ENCODE measurements at regions not wholly inside any gene's neighbourhood (a gene's known extent, or its start where the extent isn't known, plus 50 kb on each side); places are given as distances from the start of the nearest gene placed in this dataset.

- Histone ChIP-seq H3K4me2 (ENCODE audit: insufficient read depth, low read length) (no peak overlapping the region), H3K4me3 (ENCODE audit: low read depth in 1 of 2, low read length in 2 of 2) (no peak overlapping the region), H3K27me3 (ENCODE audit: insufficient read depth, low read length, poor library complexity) (no peaks in the 10 kb centered on the region), H3K4me1 (ENCODE audit: insufficient read depth, low read length) (no peaks in the 10 kb centered on the region), H3K27ac (ENCODE audit: low read length) (no peak overlapping the region), H3K36me3 (ENCODE audit: insufficient read depth, low read length) (no peaks in the 10 kb centered on the region), H3K9ac (ENCODE audit: low read depth, low read length) (no peak overlapping the region), H2AFZ (ENCODE audit: low read depth, low read length) (no peak overlapping the region), H4K20me1 (ENCODE audit: insufficient read depth, low read length) (no peaks in the 10 kb centered on the region), H3K79me2 (ENCODE audit: insufficient read depth, low read length) (no peaks in the 10 kb centered on the region), H3K9me3 (ENCODE audit: insufficient read depth, low read length, severe bottlenecking) (no peaks in the 10 kb centered on the region)
- DNase-seq = no peak
- TF ChIP-seq EZH2 (IDR thresholded peaks at IDR 0.05; ENCODE audit: borderline replicate concordance, low read depth, low read length, severe bottlenecking) = no peak
- TF ChIP-seq CTCF (IDR thresholded peaks at IDR 0.05; ENCODE audit: borderline replicate concordance, extremely low read depth, low read length, poor library complexity, severe bottlenecking) = no peak
- ATAC-seq (ENCODE audit: insufficient read depth, low read depth) = no peak
Observed at GRCh38 chr4:23016981-23017380, 324.2 kb downstream of the GBA3 start.

GRCh38 chr4:23015821-23016220 lies 323.1 kb downstream of the GBA3 start:
- no peaks in the 10 kb centered on the region for H3K79me2 ChIP-seq (ENCODE audit: insufficient read depth, low read length)
- no peak for ATAC-seq (ENCODE audit: insufficient read depth, low read depth)

GRCh38 chr4:23009093-23009492 lies 316.4 kb downstream of the GBA3 start:
- Histone ChIP-seq H3K36me3 (ENCODE audit: insufficient read depth, low read length) (no peaks in the 10 kb centered on the region), H3K27me3 (ENCODE audit: insufficient read depth, low read length, poor library complexity) (no peaks in the 10 kb centered on the region), H3K79me2 (ENCODE audit: insufficient read depth, low read length) (no peaks in the 10 kb centered on the region), H3K4me3 (ENCODE audit: low read depth in 1 of 2, low read length in 2 of 2) (no peak overlapping the region), H3K4me1 (ENCODE audit: insufficient read depth, low read length) (no peaks in the 10 kb centered on the region), H3K4me2 (ENCODE audit: insufficient read depth, low read length) (no peak overlapping the region), H4K20me1 (ENCODE audit: insufficient read depth, low read length) (no peaks in the 10 kb centered on the region), H2AFZ (ENCODE audit: low read depth, low read length) (no peak overlapping the region), H3K9me3 (ENCODE audit: insufficient read depth, low read length, severe bottlenecking) (no peaks in the 10 kb centered on the region), H3K9ac (ENCODE audit: low read depth, low read length) (no peak overlapping the region), H3K27ac (ENCODE audit: low read length) (no peak overlapping the region)
- ATAC-seq (ENCODE audit: insufficient read depth, low read depth) = no peak
- no peak for DNase-seq
- TF ChIP-seq EZH2 (IDR thresholded peaks at IDR 0.05; ENCODE audit: borderline replicate concordance, low read depth, low read length, severe bottlenecking) = no peak
- TF ChIP-seq CTCF (IDR thresholded peaks at IDR 0.05; ENCODE audit: borderline replicate concordance, extremely low read depth, low read length, poor library complexity, severe bottlenecking) = no peak

More at GRCh38 chr4:23015821-23016220, 323.1 kb downstream of the GBA3 start:
- H3K4me2 ChIP-seq (ENCODE audit: insufficient read depth, low read length) = no peak overlapping the region
- H3K4me1 ChIP-seq (ENCODE audit: insufficient read depth, low read length) = no peaks in the 10 kb centered on the region
- no peaks in the 10 kb centered on the region for H3K27me3 ChIP-seq (ENCODE audit: insufficient read depth, low read length, poor library complexity)
- H2AFZ ChIP-seq (ENCODE audit: low read depth, low read length) = no peak overlapping the region
- H3K9me3 ChIP-seq (ENCODE audit: insufficient read depth, low read length, severe bottlenecking) = no peaks in the 10 kb centered on the region
- DNase-seq = no peak
- H3K27ac ChIP-seq (ENCODE audit: low read length) = no peak overlapping the region
- no peaks in the 10 kb centered on the region for H4K20me1 ChIP-seq (ENCODE audit: insufficient read depth, low read length)
- H3K9ac ChIP-seq (ENCODE audit: low read depth, low read length) = no peak overlapping the region
- H3K36me3 ChIP-seq (ENCODE audit: insufficient read depth, low read length) = no peaks in the 10 kb centered on the region
- TF ChIP-seq EZH2 (IDR thresholded peaks at IDR 0.05; ENCODE audit: borderline replicate concordance, low read depth, low read length, severe bottlenecking) (no peak), CTCF (IDR thresholded peaks at IDR 0.05; ENCODE audit: borderline replicate concordance, extremely low read depth, low read length, poor library complexity, severe bottlenecking) (no peak)
- H3K4me3 ChIP-seq (ENCODE audit: low read depth in 1 of 2, low read length in 2 of 2) = no peak overlapping the region

- no peak for TF ChIP-seq CTCF (IDR thresholded peaks at IDR 0.05; ENCODE audit: borderline replicate concordance, extremely low read depth, low read length, poor library complexity, severe bottlenecking)
- no peak for TF ChIP-seq EZH2 (IDR thresholded peaks at IDR 0.05; ENCODE audit: borderline replicate concordance, low read depth, low read length, severe bottlenecking)
- Histone ChIP-seq H3K79me2 (ENCODE audit: insufficient read depth, low read length) (no peaks in the 10 kb centered on the region), H3K4me3 (ENCODE audit: low read depth in 1 of 2, low read length in 2 of 2) (no peak overlapping the region), H4K20me1 (ENCODE audit: insufficient read depth, low read length) (no peaks in the 10 kb centered on the region), H3K27me3 (ENCODE audit: insufficient read depth, low read length, poor library complexity) (no peaks in the 10 kb centered on the region), H2AFZ (ENCODE audit: low read depth, low read length) (no peak overlapping the region), H3K27ac (ENCODE audit: low read length) (no peak overlapping the region), H3K4me2 (ENCODE audit: insufficient read depth, low read length) (no peak overlapping the region), H3K4me1 (ENCODE audit: insufficient read depth, low read length) (no peaks in the 10 kb centered on the region), H3K36me3 (ENCODE audit: insufficient read depth, low read length) (no peaks in the 10 kb centered on the region), H3K9ac (ENCODE audit: low read depth, low read length) (no peak overlapping the region), H3K9me3 (ENCODE audit: insufficient read depth, low read length, severe bottlenecking) (no peaks in the 10 kb centered on the region)
- no peak for ATAC-seq (ENCODE audit: insufficient read depth, low read depth)
- no peak for DNase-seq
Observed at GRCh38 chr4:23006756-23007155, 314.0 kb downstream of the GBA3 start.

Measured in DND-41 (cell line).